HepG2 (cell line): ENCODE measurements at regions not wholly inside any gene's neighbourhood (a gene's known extent, or its start where the extent isn't known, plus 50 kb on each side); places are given as distances from the start of the nearest gene placed in this dataset.
A peak's percentile ranks its signal among the peaks of the same experiment; 100 is the strongest.
"Not testable (repeated sequence)": the region's sequence is repeated elsewhere in the genome, so short reads cannot be mapped to it uniquely, and the experiment has no call there.

ENCODE experiments used
- ATAC-seq: fragments of 200-7000 bp; cut with Tn5 transposase; 3 replicates; pipeline ENCODE4 v1.9.1; 2020; ENCODE audit warnings: mild to moderate bottlenecking, moderate library complexity
- BruUV-seq: library from RNA; stranded (reverse); fragments of 400-500 nt; replicated peaks from 2 replicates; lab custom pipeline; 2021; lab: Mats Ljungman, UMichigan
- CTCF ChIA-PET: fragments of 300-600 bp; formaldehyde crosslinking; extraction: SDS; loops from one replicate; lab custom pipeline; 2021; ENCODE audit warnings: low total read pairs, inconsistent platforms, low intra/inter-chr PET ratio; lab: Yijun Ruan, JAX
- POLR2A ChIA-PET: fragments of 350-600 bp; sonication (Branson Sonifier 250); formaldehyde crosslinking; loops from one replicate; lab custom pipeline; 2020; ENCODE audit warnings: antibody characterized with exemption, inconsistent platforms; lab: Yijun Ruan, JAX
- DNase-seq: peaks from one replicate; pipeline ENCODE4 v3.0.0-alpha.2; 2015; ENCODE audit warnings: low spot score
- FAIRE-seq: peaks from 3 replicates; lab custom pipeline; 2011; peaks lifted over from hg19 to GRCh38; lab: Jason Lieb, UNC
- H2AFZ ChIP-seq: one replicate; pipeline ENCODE4 v1.6.1; 2011; ENCODE audit warnings: low read length, inconsistent platforms
- H3K27ac ChIP-seq: fragments of 300-600 bp; 3 replicates; pipeline ENCODE4 v1.8.0; 2011; ENCODE audit warnings: mixed run types, mild to moderate bottlenecking, mixed read lengths, low read length, inconsistent platforms; ENCODE audit not compliant: insufficient read depth; ENCODE audit errors: extremely low read length
- H3K27me3 ChIP-seq, 2 experiments: fragments of 200-600 bp in 1 of 2; 2 replicates in 1 of 2; 3 replicates in 1 of 2; pipeline versions ENCODE4 v1.6.0 to v1.8.0; 2011; ENCODE audit warnings: low read length in 2 of 2, mild to moderate bottlenecking in 2 of 2, moderate library complexity in 2 of 2, inconsistent platforms in 1 of 2; ENCODE audit not compliant: insufficient read depth in 2 of 2, control insufficient read depth in 1 of 2
- H3K36me3 ChIP-seq, 2 experiments: fragments of 200-600 bp in 1 of 2; replicated peaks in 1 of 2; 2 replicates in 1 of 2; 3 replicates in 1 of 2; pipeline versions ENCODE4 v1.5.1 to v1.8.0; 2011; ENCODE audit warnings: low read length in 2 of 2, inconsistent platforms in 1 of 2; ENCODE audit not compliant: insufficient read depth in 2 of 2, control insufficient read depth in 1 of 2
- H3K4me1 ChIP-seq: 2 replicates; pipeline ENCODE4 v1.5.1; 2012; ENCODE audit warnings: low read length, inconsistent platforms; ENCODE audit not compliant: insufficient read depth
- H3K4me2 ChIP-seq: 2 replicates; pipeline ENCODE4 v1.6.0; 2011; ENCODE audit warnings: low read depth, low read length, inconsistent platforms
- H3K4me3 ChIP-seq, 3 experiments: fragments of 200-600 bp in 1 of 3; sonication (generic), shearing (Covaris generic) in 1 of 3; replicated peaks in 1 of 3; 2 replicates each; pipeline ENCODE4 v1.5.1; 2011 to 2016; ENCODE audit warnings: low read length in 3 of 3, inconsistent platforms in 2 of 3, low read depth in 2 of 3, mild to moderate bottlenecking in 2 of 3, control low read depth in 1 of 3, mixed read lengths in 1 of 3; ENCODE audit not compliant: insufficient read depth in 1 of 3
- H3K79me2 ChIP-seq: one replicate; pipeline ENCODE4 v1.6.1; 2011; ENCODE audit warnings: low read length, inconsistent platforms; ENCODE audit not compliant: insufficient read depth
- H3K9ac ChIP-seq: 2 replicates; pipeline ENCODE4 v1.6.0; 2011; ENCODE audit warnings: mild to moderate bottlenecking, low read depth, low read length, inconsistent platforms; ENCODE audit not compliant: insufficient read depth
- H3K9me3 ChIP-seq: 2 replicates; pipeline ENCODE4 v1.5.1; 2012; ENCODE audit warnings: mild to moderate bottlenecking, low read length
- H4K20me1 ChIP-seq: 2 replicates; pipeline ENCODE4 v1.6.0; 2011; ENCODE audit warnings: inconsistent platforms, mild to moderate bottlenecking, low read length, moderate library complexity; ENCODE audit not compliant: insufficient read depth
- WGBS: methylation state at CpG from one replicate; pipeline ENCODE4 v1.1.6; 2017; ENCODE audit warnings: low lambda C conversion rate; 5-methylcytosine and 5-hydroxymethylcytosine counted together
- in situ Hi-C: cut with HindIII; loops from 2 replicates; pipeline ENCODE4 v1.10.0; 2017; ENCODE audit warnings: low pct_unique_long_range_greater_than_20kb; ENCODE audit not compliant: extremely low pct_ligation_motif_present
- intact Hi-C: fragments of 100-400 bp; cut with micrococcal nuclease; formaldehyde crosslinking; loops from one replicate; pipeline ENCODE4 v1.10.0; 2022; ENCODE audit not compliant: unreplicated experiment

GRCh38 chr21:6456011-6456661 is 4065.2 kb upstream of the TPTE start:
- H3K4me3 ChIP-seq, H2AFZ ChIP-seq, DNase-seq, H3K27ac ChIP-seq, ATAC-seq, H3K4me1 ChIP-seq, H3K9me3 ChIP-seq, H3K4me2 ChIP-seq, H3K9ac ChIP-seq, H3K79me2 ChIP-seq, CTCF ChIA-PET, H3K36me3 ChIP-seq, H4K20me1 ChIP-seq, FAIRE-seq, intact Hi-C loops, H3K27me3 ChIP-seq, POLR2A ChIA-PET, in situ Hi-C loops: not testable (repeated sequence)
- no CpG with 5 or more reads among the region's 18 CpGs for WGBS
- BruUV-seq = TSS peak; percentile 45

- H3K9me3 ChIP-seq, CTCF ChIA-PET, in situ Hi-C loops, intact Hi-C loops, DNase-seq, H3K27ac ChIP-seq, H2AFZ ChIP-seq, FAIRE-seq, POLR2A ChIA-PET, H3K4me1 ChIP-seq, H3K4me3 ChIP-seq, H3K9ac ChIP-seq, H3K27me3 ChIP-seq, H3K4me2 ChIP-seq, H3K79me2 ChIP-seq, BruUV-seq, H4K20me1 ChIP-seq, H3K36me3 ChIP-seq: not testable (repeated sequence)
- WGBS = no CpG with 5 or more reads among the region's 12 CpGs
- peak; percentile 77 for ATAC-seq
These were observed 4061.6 kb upstream of the TPTE start for GRCh38 chr21:6459761-6460160.

- H4K20me1 ChIP-seq, H3K4me1 ChIP-seq, H3K79me2 ChIP-seq, H3K27me3 ChIP-seq, BruUV-seq, DNase-seq, POLR2A ChIA-PET, CTCF ChIA-PET, H3K9me3 ChIP-seq, H3K4me2 ChIP-seq, ATAC-seq, in situ Hi-C loops, intact Hi-C loops, H3K27ac ChIP-seq, H3K36me3 ChIP-seq, H3K9ac ChIP-seq, H2AFZ ChIP-seq, H3K4me3 ChIP-seq, FAIRE-seq: not testable (repeated sequence)
- no CpG with 5 or more reads among the region's 10 CpGs for WGBS
These were observed 4060.0 kb upstream of the TPTE start for GRCh38 chr21:6461358-6461757.

GRCh38 chr21:6464419-6464818 is 4057.0 kb upstream of the TPTE start:
- H3K36me3 ChIP-seq, POLR2A ChIA-PET, DNase-seq, H3K79me2 ChIP-seq, H3K9ac ChIP-seq, H3K9me3 ChIP-seq, BruUV-seq, CTCF ChIA-PET, intact Hi-C loops, H2AFZ ChIP-seq, H3K27ac ChIP-seq, FAIRE-seq, H3K4me2 ChIP-seq, H3K4me3 ChIP-seq, H4K20me1 ChIP-seq, H3K4me1 ChIP-seq, in situ Hi-C loops, ATAC-seq, H3K27me3 ChIP-seq: not testable (repeated sequence)
- no CpG with 5 or more reads among the region's 11 CpGs for WGBS
